ENCODE measurements at regions not wholly inside any gene's neighbourhood (a gene's known extent, or its start where the extent isn't known, plus 50 kb on each side); places are given as distances from the start of the nearest gene placed in this dataset.

GRCh38 chr20:53816872-53817398, 223.3 kb upstream of the ZNF217 start:
- H3K4me2 ChIP-seq (ENCODE audit: insufficient read depth, low read length) = no peak overlapping the region
- H3K4me3 ChIP-seq (ENCODE audit: insufficient read depth, low read length) = no peak overlapping the region
- no peaks in the 10 kb centered on the region for H3K79me2 ChIP-seq (ENCODE audit: insufficient read depth, low read length)
- H3K27me3 ChIP-seq (ENCODE audit: insufficient read depth, low read length) = no peaks in the 10 kb centered on the region
- H3K27ac ChIP-seq (ENCODE audit: low read depth, low read length) = no peak overlapping the region
- TF ChIP-seq CTCF (IDR thresholded peaks at IDR 0.05; ENCODE audit: extremely low read depth, low read depth, low read length) = no peak
- H3K9me3 ChIP-seq (ENCODE audit: low read depth, low read length) = no peaks in the 10 kb centered on the region
- no peaks in the 10 kb centered on the region for H4K20me1 ChIP-seq (ENCODE audit: insufficient read depth, low read length)
- H2AFZ ChIP-seq (ENCODE audit: low read length) = no peak overlapping the region
- DNase-seq (ENCODE audit: insufficient read length, low spot score, missing footprints) = no peak
- no peaks in the 10 kb centered on the region for H3K4me1 ChIP-seq (ENCODE audit: insufficient read depth, low read length)
- H3K36me3 ChIP-seq (ENCODE audit: insufficient read depth, low read length) = no peaks in the 10 kb centered on the region

GRCh38 chr20:53815509-53815908, 221.9 kb upstream of the ZNF217 start:
- H3K36me3 ChIP-seq (ENCODE audit: insufficient read depth, low read length) = no peaks in the 10 kb centered on the region
- H3K79me2 ChIP-seq (ENCODE audit: insufficient read depth, low read length) = no peaks in the 10 kb centered on the region
- H3K9me3 ChIP-seq (ENCODE audit: low read depth, low read length) = no peaks in the 10 kb centered on the region
- no peak for DNase-seq (ENCODE audit: insufficient read length, low spot score, missing footprints)
- no peak for TF ChIP-seq CTCF (IDR thresholded peaks at IDR 0.05; ENCODE audit: extremely low read depth, low read depth, low read length)
- H3K27ac ChIP-seq (ENCODE audit: low read depth, low read length) = no peak overlapping the region
- no peak overlapping the region for H2AFZ ChIP-seq (ENCODE audit: low read length)
- H3K27me3 ChIP-seq (ENCODE audit: insufficient read depth, low read length) = no peaks in the 10 kb centered on the region
- H4K20me1 ChIP-seq (ENCODE audit: insufficient read depth, low read length) = no peaks in the 10 kb centered on the region
- no peak overlapping the region for H3K4me2 ChIP-seq (ENCODE audit: insufficient read depth, low read length)
- H3K4me3 ChIP-seq (ENCODE audit: insufficient read depth, low read length) = no peak overlapping the region
- H3K4me1 ChIP-seq (ENCODE audit: insufficient read depth, low read length) = no peaks in the 10 kb centered on the region

- H3K79me2 ChIP-seq (ENCODE audit: insufficient read depth, low read length) = no peaks in the 10 kb centered on the region
Observed at GRCh38 chr20:53814060-53814459, 220.4 kb upstream of the ZNF217 start.

GRCh38 chr20:53813636-53814035, 220.0 kb upstream of the ZNF217 start:
- no peak overlapping the region for H3K4me2 ChIP-seq (ENCODE audit: insufficient read depth, low read length)
- no peaks in the 10 kb centered on the region for H4K20me1 ChIP-seq (ENCODE audit: insufficient read depth, low read length)
- no peak for DNase-seq (ENCODE audit: insufficient read length, low spot score, missing footprints)
- no peak overlapping the region for H3K27ac ChIP-seq (ENCODE audit: low read depth, low read length)
- H3K9me3 ChIP-seq (ENCODE audit: low read depth, low read length) = no peaks in the 10 kb centered on the region
- no peaks in the 10 kb centered on the region for H3K79me2 ChIP-seq (ENCODE audit: insufficient read depth, low read length)
- no peaks in the 10 kb centered on the region for H3K4me1 ChIP-seq (ENCODE audit: insufficient read depth, low read length)
- H3K36me3 ChIP-seq (ENCODE audit: insufficient read depth, low read length) = no peaks in the 10 kb centered on the region
- H2AFZ ChIP-seq (ENCODE audit: low read length) = no peak overlapping the region
- no peak for TF ChIP-seq CTCF (IDR thresholded peaks at IDR 0.05; ENCODE audit: extremely low read depth, low read depth, low read length)
- no peaks in the 10 kb centered on the region for H3K27me3 ChIP-seq (ENCODE audit: insufficient read depth, low read length)
- no peak overlapping the region for H3K4me3 ChIP-seq (ENCODE audit: insufficient read depth, low read length)

More at GRCh38 chr20:53814060-53814459, 220.4 kb upstream of the ZNF217 start:
- DNase-seq (ENCODE audit: insufficient read length, low spot score, missing footprints) = no peak
- Histone ChIP-seq H3K27me3 (ENCODE audit: insufficient read depth, low read length) (no peaks in the 10 kb centered on the region), H3K27ac (ENCODE audit: low read depth, low read length) (no peak overlapping the region), H3K36me3 (ENCODE audit: insufficient read depth, low read length) (no peaks in the 10 kb centered on the region), H3K4me1 (ENCODE audit: insufficient read depth, low read length) (no peaks in the 10 kb centered on the region), H3K4me3 (ENCODE audit: insufficient read depth, low read length) (no peak overlapping the region), H3K4me2 (ENCODE audit: insufficient read depth, low read length) (no peak overlapping the region), H3K9me3 (ENCODE audit: low read depth, low read length) (no peaks in the 10 kb centered on the region), H4K20me1 (ENCODE audit: insufficient read depth, low read length) (no peaks in the 10 kb centered on the region), H2AFZ (ENCODE audit: low read length) (no peak overlapping the region)
- TF ChIP-seq CTCF (IDR thresholded peaks at IDR 0.05; ENCODE audit: extremely low read depth, low read depth, low read length) = no peak
